Left lung (tissue), 4 donors: ENCODE measurements at regions not wholly inside any gene's neighbourhood (a gene's known extent, or its start where the extent isn't known, plus 50 kb on each side); places are given as distances from the start of the nearest gene placed in this dataset.

Experiments used
- ATAC-seq: fragments of 200-7000 bp; cut with Tn5 transposase; one replicate; pipeline ENCODE4 v1.9.1; 2020; ENCODE audit warnings: moderate library complexity
- DNase-seq, 4 donors: peaks; one replicate each; pipeline ENCODE4 v3.0.0-alpha.2; 2013 to 2020
- H3K27ac ChIP-seq, 2 donors: fragments of 200-600 bp; sonication (generic) in 1 of 2; one replicate each; pipeline versions ENCODE4 v1.5.0 to v1.8.0; 2020 to 2021
- H3K27me3 ChIP-seq, 2 donors: fragments of 200-600 bp; sonication (generic) in 1 of 2; one replicate each; pipeline versions ENCODE4 v1.5.0 to v1.8.0; 2020 to 2021
- H3K36me3 ChIP-seq, 2 donors: fragments of 200-600 bp; sonication (generic) in 1 of 2; one replicate each; pipeline versions ENCODE4 v1.5.0 to v1.8.0; 2020 to 2021
- H3K4me1 ChIP-seq, 2 donors: fragments of 200-600 bp; one replicate each; pipeline ENCODE4 v1.8.0; 2021
- H3K4me3 ChIP-seq, 2 donors: fragments of 200-600 bp; sonication (generic) in 1 of 2; one replicate each; pipeline versions ENCODE4 v1.5.0 to v1.8.0; 2020 to 2021; ENCODE audit warnings: mild to moderate bottlenecking in 1 of 2
- H3K9me3 ChIP-seq, 2 donors: fragments of 200-600 bp; sonication (generic) in 1 of 2; one replicate each; pipeline versions ENCODE4 v1.5.0 to v1.8.0; 2020 to 2021
- intact Hi-C, 2 donors: fragments of 100-400 bp; cut with DNase I; formaldehyde crosslinking; loops; one replicate each; pipeline versions ENCODE4 v1.11.2 to v1.14.2; 2022
- TF ChIP-seq, protein P1 (sequence below), 2 donors: fragments of 200-600 bp; sonication (generic) in 1 of 2; IDR thresholded peaks; one replicate each; pipeline versions ENCODE4 v1.5.0 to v1.8.0; 2021; ENCODE audit warnings: antibody characterized with exemption in 2 of 2
- donor health status: DM: no; HTN: yes; CAD: no.
- donor health status: DM: no; HTN: no; CAD: no.

DNA sequence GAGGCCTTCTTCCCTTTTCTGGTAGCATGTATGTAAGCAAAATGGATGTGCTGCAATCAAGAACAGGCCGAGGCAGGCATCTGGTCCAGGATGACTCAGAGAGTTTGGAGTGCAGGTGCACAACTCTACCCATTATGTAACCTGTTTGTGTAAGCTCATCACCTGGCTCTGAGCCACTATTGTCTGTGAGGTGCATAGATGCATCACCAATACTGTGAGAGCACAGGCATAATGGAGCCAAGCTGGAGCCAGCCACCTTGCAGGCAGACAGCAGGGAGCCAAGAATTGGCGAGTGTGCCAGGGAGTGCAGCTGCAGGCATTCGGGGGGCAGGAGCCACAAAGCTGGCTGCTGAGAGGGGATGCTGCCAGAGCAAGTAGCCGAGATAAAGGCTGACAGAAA, 549.9 kb upstream of the RGS18 start:
- H3K27ac ChIP-seq = no peak overlapping the region
- no peak for ATAC-seq
- H3K36me3 ChIP-seq = no peaks in the 10 kb centered on the region
- H3K4me3 ChIP-seq = no peak overlapping the region
- no peaks in the 10 kb centered on the region for H3K27me3 ChIP-seq
- intact Hi-C loops = no loop called here
- H3K9me3 ChIP-seq = peaks cover 0 to 2% of the 10 kb centered on the region in 2 donors
- H3K4me1 ChIP-seq = no peaks in the 10 kb centered on the region
- TF ChIP-seq, protein P1, sequence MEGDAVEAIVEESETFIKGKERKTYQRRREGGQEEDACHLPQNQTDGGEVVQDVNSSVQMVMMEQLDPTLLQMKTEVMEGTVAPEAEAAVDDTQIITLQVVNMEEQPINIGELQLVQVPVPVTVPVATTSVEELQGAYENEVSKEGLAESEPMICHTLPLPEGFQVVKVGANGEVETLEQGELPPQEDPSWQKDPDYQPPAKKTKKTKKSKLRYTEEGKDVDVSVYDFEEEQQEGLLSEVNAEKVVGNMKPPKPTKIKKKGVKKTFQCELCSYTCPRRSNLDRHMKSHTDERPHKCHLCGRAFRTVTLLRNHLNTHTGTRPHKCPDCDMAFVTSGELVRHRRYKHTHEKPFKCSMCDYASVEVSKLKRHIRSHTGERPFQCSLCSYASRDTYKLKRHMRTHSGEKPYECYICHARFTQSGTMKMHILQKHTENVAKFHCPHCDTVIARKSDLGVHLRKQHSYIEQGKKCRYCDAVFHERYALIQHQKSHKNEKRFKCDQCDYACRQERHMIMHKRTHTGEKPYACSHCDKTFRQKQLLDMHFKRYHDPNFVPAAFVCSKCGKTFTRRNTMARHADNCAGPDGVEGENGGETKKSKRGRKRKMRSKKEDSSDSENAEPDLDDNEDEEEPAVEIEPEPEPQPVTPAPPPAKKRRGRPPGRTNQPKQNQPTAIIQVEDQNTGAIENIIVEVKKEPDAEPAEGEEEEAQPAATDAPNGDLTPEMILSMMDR (IDR thresholded peaks at IDR 0.05) = no peak
- no peak for DNase-seq

DNA sequence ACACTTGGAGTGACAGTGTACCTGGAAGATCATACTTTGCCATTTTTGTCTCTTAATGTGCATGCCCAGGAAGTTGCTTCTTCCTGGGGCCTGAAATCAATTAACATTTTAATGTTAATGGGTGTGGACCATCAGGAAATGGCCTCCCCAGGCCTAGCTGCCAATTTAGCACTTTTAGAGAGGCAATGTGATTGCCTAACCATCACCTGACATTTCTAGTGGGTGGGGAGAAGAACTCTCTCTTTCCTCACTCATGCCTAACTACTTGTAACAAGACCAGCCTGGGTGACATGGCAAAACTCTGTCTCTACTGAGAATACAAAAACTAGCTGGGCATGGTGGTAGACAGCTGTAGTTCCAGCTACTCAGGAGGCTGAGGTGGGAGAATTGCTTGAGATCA, 549.0 kb upstream of the RGS18 start:
- Histone ChIP-seq H3K27me3 (no peaks in the 10 kb centered on the region), H3K9me3 (peaks cover 0 to 4% of the 10 kb centered on the region in 2 donors), H3K4me3 (no peak overlapping the region), H3K27ac (no peak overlapping the region), H3K4me1 (no peaks in the 10 kb centered on the region), H3K36me3 (no peaks in the 10 kb centered on the region)
- TF ChIP-seq, protein P1 (IDR thresholded peaks at IDR 0.05) = no peak
- DNase-seq (no peak), ATAC-seq (no peak)
- intact Hi-C loops = no loop called here

DNA sequence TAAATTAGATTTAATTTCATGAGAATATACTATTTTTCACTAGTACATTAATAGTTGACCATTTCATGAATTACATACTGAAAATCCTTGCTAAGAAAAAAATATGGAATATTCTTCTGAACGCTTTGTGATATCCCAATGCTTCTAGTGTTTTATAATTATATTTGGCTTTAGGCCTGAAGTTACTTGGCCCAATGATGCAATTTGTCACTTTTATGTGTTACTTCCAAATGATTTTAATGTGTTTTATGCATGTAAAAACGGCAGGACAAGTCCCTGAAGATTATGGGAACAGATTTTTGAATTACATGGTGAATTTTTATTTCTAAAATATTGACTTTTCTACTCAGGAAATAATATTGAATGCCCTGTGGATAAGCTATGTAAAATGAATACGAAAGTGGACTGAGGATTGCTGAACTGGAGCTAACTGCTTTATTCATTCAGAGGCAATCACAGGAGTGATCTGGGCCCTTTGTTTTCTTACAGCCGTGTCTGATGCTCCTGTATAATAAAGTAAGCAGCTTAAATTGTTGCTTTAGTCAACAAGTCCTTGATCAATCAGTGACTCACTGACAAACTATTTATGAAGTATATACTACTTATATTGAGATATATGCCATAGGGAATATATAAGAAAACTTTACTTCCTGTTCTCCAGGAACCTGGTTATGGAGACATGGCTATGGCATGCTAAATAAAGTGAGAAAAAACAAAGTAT, 543.0 kb upstream of the RGS18 start:
- intact Hi-C loops = no loop called here
- DNase-seq = no peak

DNA sequence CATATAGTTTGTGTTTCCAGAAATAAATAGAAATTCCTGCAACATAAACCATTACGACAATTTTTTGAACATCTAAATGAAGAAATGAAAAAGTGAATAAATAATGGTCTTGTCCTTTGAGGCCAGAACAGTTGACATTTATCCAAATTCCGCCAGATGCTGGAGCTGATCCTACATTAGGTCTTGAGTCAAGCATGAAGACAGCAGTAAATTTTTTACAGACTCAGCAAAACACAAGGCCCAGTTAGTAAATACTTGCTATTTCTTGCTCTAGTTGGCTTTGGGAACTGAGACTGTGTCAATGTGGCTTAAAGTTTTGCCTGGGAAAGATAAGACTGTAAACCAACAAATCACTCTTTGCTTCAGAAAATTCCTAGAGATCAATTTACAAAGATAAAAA, 540.1 kb upstream of the RGS18 start:
- intact Hi-C loops = no loop called here

More for the DNA sequence above, 543.0 kb upstream of the RGS18 start:
- Histone ChIP-seq H3K27me3 (no peaks in the 10 kb centered on the region), H3K4me1 (no peaks in the 10 kb centered on the region), H3K9me3 (peaks cover 0 to 6% of the 10 kb centered on the region in 2 donors), H3K27ac (no peak overlapping the region), H3K4me3 (no peak overlapping the region), H3K36me3 (no peaks in the 10 kb centered on the region)
- TF ChIP-seq, protein P1 (IDR thresholded peaks at IDR 0.05) = no peak
- no peak for ATAC-seq

DNA sequence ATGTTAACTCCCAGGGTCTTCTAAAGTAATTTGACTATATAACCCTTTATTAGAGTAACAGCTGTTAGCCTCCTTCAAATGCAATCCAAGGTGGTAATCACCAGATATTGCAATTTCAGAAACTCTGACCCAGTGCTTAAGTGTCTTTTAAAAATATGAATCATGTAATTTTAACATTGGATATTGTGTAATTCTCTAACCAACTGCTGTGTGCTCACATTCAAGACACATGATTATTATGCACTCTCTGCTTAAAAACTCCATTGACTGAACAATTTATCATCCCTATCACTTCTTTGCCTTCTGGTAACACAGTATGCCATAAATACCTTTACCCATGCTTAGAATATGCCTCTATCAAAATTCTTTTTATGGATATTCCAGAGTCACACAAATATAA, 537.4 kb upstream of the RGS18 start:
- Histone ChIP-seq H3K4me1 (no peaks in the 10 kb centered on the region), H3K9me3 (peaks cover 0 to 21% of the 10 kb centered on the region in 2 donors), H3K27ac (no peak overlapping the region), H3K36me3 (no peaks in the 10 kb centered on the region), H3K27me3 (no peaks in the 10 kb centered on the region), H3K4me3 (no peak overlapping the region)
- DNase-seq (peak in 1 of 4 donors; percentile 10), ATAC-seq (no peak)
- TF ChIP-seq, protein P1 (IDR thresholded peaks at IDR 0.05) = no peak
- intact Hi-C loops = no loop called here

More for the DNA sequence above, 540.1 kb upstream of the RGS18 start:
- no peaks in the 10 kb centered on the region for H3K27me3 ChIP-seq
- H3K4me3 ChIP-seq = no peak overlapping the region
- ATAC-seq (no peak), DNase-seq (peak in 1 of 4 donors; percentile 9)
- TF ChIP-seq, protein P1 (IDR thresholded peaks at IDR 0.05) = no peak
- H3K9me3 ChIP-seq = peaks cover 0 to 12% of the 10 kb centered on the region in 2 donors
- no peaks in the 10 kb centered on the region for H3K4me1 ChIP-seq
- H3K27ac ChIP-seq = no peak overlapping the region
- H3K36me3 ChIP-seq = no peaks in the 10 kb centered on the region
